Mammary epithelial cell (primary cell): ENCODE measurements at regions not wholly inside any gene's neighbourhood (a gene's known extent, or its start where the extent isn't known, plus 50 kb on each side); places are given as distances from the start of the nearest gene placed in this dataset.

Experiments used
- EZH2 ChIP-seq: IDR thresholded peaks from 2 replicates; pipeline ENCODE4 v1.6.1; 2012; ENCODE audit warnings: low read length, inconsistent platforms, borderline replicate concordance
- TF ChIP-seq, protein P1 (sequence below), 2 donors: IDR thresholded peaks in 1 of 2; conservative IDR thresholded peaks in 1 of 2; 2 replicates each; pipeline ENCODE4 v1.5.1; 2011 to 2012; ENCODE audit warnings: inconsistent platforms in 2 of 2, low read length in 2 of 2, mild to moderate bottlenecking in 2 of 2, control low read depth in 1 of 2, low read depth in 1 of 2; ENCODE audit not compliant: insufficient read depth in 1 of 2; ENCODE audit errors: extremely low read depth in 1 of 2

DNA sequence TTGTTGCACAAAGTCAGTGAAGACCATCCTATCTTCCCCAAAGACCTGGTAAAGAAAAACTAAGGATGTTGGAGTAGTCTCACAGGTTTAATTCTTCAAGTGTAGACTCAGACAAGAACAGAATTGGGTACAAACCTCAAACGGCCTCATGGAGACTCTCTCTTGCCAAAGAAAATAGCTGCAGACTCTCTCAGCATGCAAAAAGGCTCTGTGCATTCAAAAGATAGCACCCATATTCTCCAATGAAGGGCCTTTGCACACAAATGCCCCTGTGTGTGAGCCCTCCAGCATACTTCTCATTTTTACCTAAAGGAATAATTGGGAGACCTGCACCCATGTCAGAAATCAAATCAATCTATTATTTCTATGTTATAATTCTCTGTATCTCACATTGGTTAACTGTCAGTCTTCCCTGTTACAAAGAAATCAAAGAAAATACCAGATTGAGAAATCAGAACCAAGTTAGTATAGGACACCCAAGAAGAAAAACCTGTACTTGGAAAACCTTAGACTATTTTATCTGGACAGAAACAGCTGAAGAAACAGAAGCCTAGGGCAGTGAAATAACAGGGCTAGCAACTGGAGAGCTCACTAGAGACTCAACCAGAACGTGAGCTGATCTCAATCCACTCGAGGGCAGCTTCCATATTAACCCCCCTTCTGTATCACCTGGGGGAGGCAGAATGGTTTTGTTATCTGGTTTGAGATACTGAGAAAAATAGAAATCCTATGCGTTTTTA is 134.7 kb upstream of the DNAJC10 start:
- no peak for TF ChIP-seq EZH2
- TF ChIP-seq, protein P1, sequence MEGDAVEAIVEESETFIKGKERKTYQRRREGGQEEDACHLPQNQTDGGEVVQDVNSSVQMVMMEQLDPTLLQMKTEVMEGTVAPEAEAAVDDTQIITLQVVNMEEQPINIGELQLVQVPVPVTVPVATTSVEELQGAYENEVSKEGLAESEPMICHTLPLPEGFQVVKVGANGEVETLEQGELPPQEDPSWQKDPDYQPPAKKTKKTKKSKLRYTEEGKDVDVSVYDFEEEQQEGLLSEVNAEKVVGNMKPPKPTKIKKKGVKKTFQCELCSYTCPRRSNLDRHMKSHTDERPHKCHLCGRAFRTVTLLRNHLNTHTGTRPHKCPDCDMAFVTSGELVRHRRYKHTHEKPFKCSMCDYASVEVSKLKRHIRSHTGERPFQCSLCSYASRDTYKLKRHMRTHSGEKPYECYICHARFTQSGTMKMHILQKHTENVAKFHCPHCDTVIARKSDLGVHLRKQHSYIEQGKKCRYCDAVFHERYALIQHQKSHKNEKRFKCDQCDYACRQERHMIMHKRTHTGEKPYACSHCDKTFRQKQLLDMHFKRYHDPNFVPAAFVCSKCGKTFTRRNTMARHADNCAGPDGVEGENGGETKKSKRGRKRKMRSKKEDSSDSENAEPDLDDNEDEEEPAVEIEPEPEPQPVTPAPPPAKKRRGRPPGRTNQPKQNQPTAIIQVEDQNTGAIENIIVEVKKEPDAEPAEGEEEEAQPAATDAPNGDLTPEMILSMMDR (conservative IDR thresholded peaks at IDR 0.05 in 1 of 2, IDR thresholded peaks at IDR 0.05 in 1 of 2; ENCODE audit: extremely low read depth in 1 of 2, insufficient read depth in 1 of 2, low read depth in 1 of 2, low read length in 2 of 2) = no peak
